KMS-11 (cell line): ENCODE measurements at regions not wholly inside any gene's neighbourhood (a gene's known extent, or its start where the extent isn't known, plus 50 kb on each side); places are given as distances from the start of the nearest gene placed in this dataset.

Source experiments
- H2AFZ ChIP-seq: fragments of 200-600 bp; sonication (generic); 2 replicates; pipeline ENCODE4 v1.6.1; 2016; ENCODE audit warnings: antibody characterized with exemption, mixed run types, low read depth
- H3K27ac ChIP-seq: fragments of 200-600 bp; sonication (generic); 2 replicates; pipeline ENCODE4 v1.6.1; 2016; ENCODE audit warnings: mild to moderate bottlenecking, mixed run types
- H3K27me3 ChIP-seq: fragments of 200-600 bp; sonication (generic); 2 replicates; pipeline ENCODE4 v1.6.1; 2017; ENCODE audit warnings: mild to moderate bottlenecking, low read depth, mixed run types, moderate library complexity; ENCODE audit not compliant: insufficient read depth
- H3K36me3 ChIP-seq: fragments of 200-600 bp; sonication (generic); 2 replicates; pipeline ENCODE4 v1.6.1; 2017; ENCODE audit warnings: mild to moderate bottlenecking, mixed run types; ENCODE audit not compliant: insufficient read depth
- H3K4me1 ChIP-seq: fragments of 200-600 bp; sonication (generic); 2 replicates; pipeline ENCODE4 v1.6.1; 2016; ENCODE audit warnings: mild to moderate bottlenecking, low read depth, mixed run types; ENCODE audit not compliant: poor library complexity, severe bottlenecking
- H3K4me2 ChIP-seq: fragments of 200-600 bp; sonication (generic); 2 replicates; pipeline ENCODE4 v1.7.0; 2016; ENCODE audit warnings: mild to moderate bottlenecking, mixed run types
- H3K4me3 ChIP-seq: fragments of 200-600 bp; sonication (generic); IDR thresholded peaks from 2 replicates; pipeline ENCODE4 v1.6.1; 2017; ENCODE audit warnings: low read depth, low read length, mixed read lengths; ENCODE audit not compliant: insufficient read depth
- H3K79me2 ChIP-seq: fragments of 200-600 bp; sonication (generic); 2 replicates; pipeline ENCODE4 v1.6.1; 2016; ENCODE audit warnings: low read depth, mixed run types; ENCODE audit not compliant: insufficient read depth
- H3K9ac ChIP-seq: fragments of 200-600 bp; sonication (generic); 2 replicates; pipeline ENCODE4 v1.6.1; 2016; ENCODE audit warnings: mild to moderate bottlenecking, mixed run types
- H4K20me1 ChIP-seq: fragments of 200-600 bp; sonication (generic); 2 replicates; pipeline ENCODE4 v1.6.1; 2016; ENCODE audit warnings: mild to moderate bottlenecking, mixed run types; ENCODE audit not compliant: insufficient read depth
- TF ChIP-seq, protein P1 (sequence below): fragments of 200-600 bp; sonication (generic); conservative IDR thresholded peaks from 2 replicates; pipeline ENCODE4 v1.6.1; 2017; ENCODE audit warnings: low read depth, mild to moderate bottlenecking, antibody characterized with exemption, low read length, moderate library complexity, mixed read lengths

DNA sequence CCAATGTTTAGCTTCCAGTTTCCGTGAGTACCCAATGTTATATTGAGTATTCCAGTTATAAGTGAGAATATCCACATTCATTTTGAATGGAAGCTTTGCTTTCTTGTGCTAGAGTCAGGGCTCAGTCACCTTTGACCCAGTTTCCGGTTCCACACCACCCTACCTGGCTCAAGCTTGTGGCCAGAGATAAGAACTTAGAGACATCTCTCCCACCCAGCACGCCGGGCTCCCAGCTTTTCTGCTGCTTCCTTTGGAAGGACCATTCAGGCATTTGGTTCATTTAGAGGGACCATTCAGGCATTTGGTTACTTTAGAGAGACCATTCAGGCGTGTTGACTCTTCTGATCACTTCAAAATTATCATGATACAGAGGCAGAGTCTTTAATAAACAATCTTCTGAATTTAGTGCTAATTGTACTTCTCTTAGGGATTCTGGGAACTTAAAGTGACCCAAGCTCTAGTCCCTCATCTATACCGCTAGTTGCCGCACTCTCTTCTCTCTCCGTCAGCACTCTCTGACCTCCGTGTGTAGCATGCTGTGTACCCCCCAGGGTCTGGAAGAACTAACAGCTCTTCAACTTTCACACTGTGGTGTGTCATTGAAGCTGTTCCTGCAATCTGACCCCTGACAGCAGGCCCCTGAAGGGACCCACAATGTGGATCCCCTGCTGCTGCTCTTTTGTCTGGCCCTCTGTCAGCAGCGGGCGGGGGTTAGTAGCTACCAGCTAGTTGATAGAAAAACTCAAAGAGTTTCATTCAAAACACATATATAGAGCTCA lies 943.1 kb downstream of the ARAP2 start:
- Histone ChIP-seq H4K20me1 (no peaks in the 10 kb centered on the region), H3K4me1 (no peaks in the 10 kb centered on the region), H3K79me2 (no peaks in the 10 kb centered on the region), H2AFZ (no peak overlapping the region), H3K9ac (no peak overlapping the region), H3K36me3 (no peaks in the 10 kb centered on the region), H3K27me3 (no peaks in the 10 kb centered on the region), H3K27ac (no peak overlapping the region), H3K4me3 (no peak overlapping the region), H3K4me2 (no peak overlapping the region)
- TF ChIP-seq, protein P1, sequence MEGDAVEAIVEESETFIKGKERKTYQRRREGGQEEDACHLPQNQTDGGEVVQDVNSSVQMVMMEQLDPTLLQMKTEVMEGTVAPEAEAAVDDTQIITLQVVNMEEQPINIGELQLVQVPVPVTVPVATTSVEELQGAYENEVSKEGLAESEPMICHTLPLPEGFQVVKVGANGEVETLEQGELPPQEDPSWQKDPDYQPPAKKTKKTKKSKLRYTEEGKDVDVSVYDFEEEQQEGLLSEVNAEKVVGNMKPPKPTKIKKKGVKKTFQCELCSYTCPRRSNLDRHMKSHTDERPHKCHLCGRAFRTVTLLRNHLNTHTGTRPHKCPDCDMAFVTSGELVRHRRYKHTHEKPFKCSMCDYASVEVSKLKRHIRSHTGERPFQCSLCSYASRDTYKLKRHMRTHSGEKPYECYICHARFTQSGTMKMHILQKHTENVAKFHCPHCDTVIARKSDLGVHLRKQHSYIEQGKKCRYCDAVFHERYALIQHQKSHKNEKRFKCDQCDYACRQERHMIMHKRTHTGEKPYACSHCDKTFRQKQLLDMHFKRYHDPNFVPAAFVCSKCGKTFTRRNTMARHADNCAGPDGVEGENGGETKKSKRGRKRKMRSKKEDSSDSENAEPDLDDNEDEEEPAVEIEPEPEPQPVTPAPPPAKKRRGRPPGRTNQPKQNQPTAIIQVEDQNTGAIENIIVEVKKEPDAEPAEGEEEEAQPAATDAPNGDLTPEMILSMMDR = no peak

DNA sequence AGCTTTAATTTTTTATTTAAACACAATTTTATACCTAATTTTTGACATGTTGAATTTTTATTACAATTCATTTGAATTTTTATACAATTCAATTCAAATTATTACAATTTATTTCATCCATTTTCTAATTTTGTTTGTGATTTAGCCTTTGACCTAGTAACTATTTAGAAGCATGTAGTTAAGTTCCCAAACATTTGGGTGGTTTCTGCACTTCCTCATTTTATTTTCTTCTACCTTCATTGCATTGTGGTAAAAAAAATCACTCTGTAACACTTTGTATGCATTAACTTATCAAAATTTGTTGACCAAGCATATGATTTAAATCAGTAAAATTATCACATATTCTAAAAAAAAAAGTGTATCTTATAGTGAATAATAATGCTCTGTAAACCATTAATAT lies 928.9 kb downstream of the ARAP2 start:
- Histone ChIP-seq H3K4me2 (no peak overlapping the region), H4K20me1 (no peaks in the 10 kb centered on the region), H3K36me3 (no peaks in the 10 kb centered on the region), H3K79me2 (no peaks in the 10 kb centered on the region), H3K27me3 (no peaks in the 10 kb centered on the region), H2AFZ (no peak overlapping the region), H3K27ac (no peak overlapping the region), H3K4me1 (no peaks in the 10 kb centered on the region), H3K9ac (no peak overlapping the region), H3K4me3 (no peak overlapping the region)
- TF ChIP-seq, protein P1 = no peak

DNA sequence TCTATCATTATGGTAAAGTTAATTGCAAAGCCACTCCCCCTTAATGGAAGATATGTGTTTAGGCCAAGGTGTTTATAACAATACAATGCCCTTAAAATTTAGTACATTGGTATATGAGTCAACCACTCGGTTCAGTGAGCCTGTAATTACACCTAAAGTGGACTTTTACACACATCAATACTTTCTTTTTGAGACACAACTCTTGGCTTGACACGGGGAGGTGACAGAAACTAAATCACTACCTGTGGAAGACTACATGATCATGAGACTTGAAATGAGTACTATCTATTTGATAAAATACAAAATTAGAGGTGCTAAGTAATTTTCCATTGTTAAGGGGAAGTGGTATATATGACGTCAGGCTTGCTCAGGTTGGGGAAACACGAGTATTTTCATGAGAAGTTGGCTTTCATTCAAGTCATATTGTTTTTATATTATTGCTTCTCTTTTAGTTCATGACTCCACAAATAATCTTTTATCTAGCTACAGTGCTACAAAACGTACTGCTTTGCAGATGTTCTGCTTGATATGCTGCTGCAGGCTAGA lies 918.3 kb downstream of the ARAP2 start:
- Histone ChIP-seq H3K79me2 (no peaks in the 10 kb centered on the region), H3K4me1 (no peaks in the 10 kb centered on the region), H2AFZ (no peak overlapping the region), H3K4me3 (no peak overlapping the region), H4K20me1 (no peaks in the 10 kb centered on the region), H3K27me3 (no peaks in the 10 kb centered on the region), H3K27ac (no peak overlapping the region), H3K9ac (no peak overlapping the region), H3K4me2 (no peak overlapping the region), H3K36me3 (no peaks in the 10 kb centered on the region)
- TF ChIP-seq, protein P1 = no peak

DNA sequence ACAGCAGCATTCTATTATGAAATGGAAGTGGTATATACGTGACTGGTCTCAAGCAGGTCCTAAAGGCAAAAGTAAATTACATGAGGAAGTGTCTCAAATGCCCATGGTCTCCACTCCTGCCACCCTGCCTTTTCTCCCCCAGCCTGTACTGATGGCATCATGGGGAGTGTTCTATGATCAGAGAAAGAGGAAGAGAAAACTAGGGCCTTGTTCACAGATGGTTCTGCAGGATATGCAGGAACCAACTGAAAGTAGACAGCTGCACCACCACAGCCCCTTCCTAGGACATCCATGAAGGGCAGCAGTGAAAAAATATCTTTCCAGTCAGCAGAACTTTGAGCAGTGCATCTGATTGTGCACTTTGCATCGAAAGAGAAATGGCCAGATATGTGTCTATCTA lies 901.5 kb downstream of the ARAP2 start:
- Histone ChIP-seq H3K4me2 (no peak overlapping the region), H3K27me3 (no peaks in the 10 kb centered on the region)

More for the DNA sequence above, 901.5 kb downstream of the ARAP2 start:
- Histone ChIP-seq H3K36me3 (no peaks in the 10 kb centered on the region), H2AFZ (no peak overlapping the region), H3K4me1 (no peaks in the 10 kb centered on the region), H4K20me1 (no peaks in the 10 kb centered on the region), H3K9ac (no peak overlapping the region), H3K27ac (no peak overlapping the region), H3K4me3 (no peak overlapping the region), H3K79me2 (no peaks in the 10 kb centered on the region)
- TF ChIP-seq, protein P1 = no peak
